Activated CD4-positive, alpha-beta T cell treated with anti-CD3 and anti-CD28 coated beads for 36 hours (primary cell): ENCODE measurements at regions not wholly inside any gene's neighbourhood (a gene's known extent, or its start where the extent isn't known, plus 50 kb on each side); places are given as distances from the start of the nearest gene placed in this dataset.
"Not testable (repeated sequence)": the region's sequence is repeated elsewhere in the genome, so short reads cannot be mapped to it uniquely, and the experiment has no call there.

Source experiments
- ATAC-seq: fragments of 200-7000 bp; cut with Tn5 transposase; one replicate; pipeline ENCODE4 v1.10.0; 2021; ENCODE audit warnings: mild to moderate bottlenecking, moderate library complexity
- CTCF ChIA-PET: fragments of 350-600 bp; sonication (Branson Sonifier 250); formaldehyde crosslinking; loops from one replicate; lab custom pipeline; 2021; ENCODE audit warnings: antibody characterized with exemption; lab: Charles Lee
- POLR2A ChIA-PET: fragments of 350-600 bp; sonication (Branson Sonifier 250); formaldehyde crosslinking; loops from one replicate; lab custom pipeline; 2021; ENCODE audit warnings: antibody characterized with exemption, inconsistent platforms; lab: Charles Lee
- DNase-seq: peaks from one replicate; pipeline ENCODE4 v3.0.0-alpha.2; 2020
- H3K27ac Mint-ChIP-seq: one replicate; pipeline ENCODE4 v1.8.0; 2021; ENCODE audit warnings: mixed read lengths
- H3K27me3 Mint-ChIP-seq: one replicate; pipeline ENCODE4 v1.8.0; 2021; ENCODE audit warnings: mixed read lengths
- H3K36me3 Mint-ChIP-seq: one replicate; pipeline ENCODE4 v1.8.0; 2021; ENCODE audit warnings: low read depth, mixed read lengths
- H3K4me1 Mint-ChIP-seq: one replicate; pipeline ENCODE4 v1.8.0; 2021; ENCODE audit warnings: mixed read lengths
- H3K4me3 Mint-ChIP-seq: one replicate; pipeline ENCODE4 v1.8.0; 2021; ENCODE audit warnings: mild to moderate bottlenecking, moderate library complexity, mixed read lengths
- H3K9me3 Mint-ChIP-seq: one replicate; pipeline ENCODE4 v1.8.0; 2021; ENCODE audit warnings: low read depth, mixed read lengths
- intact Hi-C, 2 experiments: fragments of 100-400 bp; cut with DNase I in 1 of 2; cut with micrococcal nuclease in 1 of 2; formaldehyde crosslinking; loops; one replicate each; pipeline versions ENCODE4 v1.14.2 to v1.15.1; 2022 to 2024; cut with DNase I, micrococcal nuclease

DNA sequence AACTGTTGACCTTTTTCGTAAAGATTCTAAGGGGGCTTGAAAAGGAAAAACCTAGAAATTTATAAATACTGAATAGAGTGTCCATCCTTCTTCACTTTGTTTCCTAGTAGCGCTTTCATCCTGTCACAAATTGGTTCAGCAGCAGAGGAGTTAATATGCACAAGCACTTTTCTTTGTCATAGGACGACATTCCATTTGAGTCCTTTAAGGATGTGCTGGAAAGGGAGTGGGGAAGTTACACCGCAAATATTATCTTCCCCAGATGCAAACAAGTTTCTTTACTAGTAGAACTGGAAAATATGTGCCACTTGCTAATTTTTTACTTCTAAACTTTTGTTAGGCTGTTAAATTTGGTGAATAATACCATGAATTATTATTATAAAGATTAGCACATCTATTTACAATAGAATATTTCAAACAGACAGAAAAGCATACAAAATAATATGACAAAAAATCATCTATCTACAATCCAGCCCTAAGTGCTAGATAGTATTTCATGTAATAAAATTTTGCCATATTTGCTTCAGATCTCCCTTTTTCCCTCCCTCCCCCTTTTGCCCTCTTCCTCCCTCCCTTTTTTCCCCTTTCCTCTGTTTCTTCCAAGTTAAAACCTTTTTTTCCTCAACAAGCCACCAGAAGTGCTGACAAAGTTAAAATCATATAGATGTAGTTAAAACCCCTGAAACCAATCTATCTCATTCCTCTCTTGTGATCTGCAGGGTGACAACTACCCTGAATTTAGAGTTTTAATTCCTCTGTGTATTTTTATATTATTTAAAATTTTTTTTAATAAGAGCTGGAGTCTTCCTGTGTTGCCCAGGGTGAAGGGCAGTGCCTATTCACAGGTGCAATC, 50.5 kb upstream of the MAP4K3 start:
- intact Hi-C loops: no loop called here
- ChIA-PET POLR2A (interaction anchor here (0.6 kb wide), 1 partner anchor 13 kb away, joined by 3 read pairs; no protein-coding TSS in a partner anchor), CTCF (no interaction called here)
- Mint-ChIP-seq H3K4me3 (no peak overlapping the region), H3K36me3 (no peaks in the 10 kb centered on the region), H3K27me3 (peaks cover 6% of the 10 kb centered on the region), H3K27ac (no peak overlapping the region), H3K4me1 (peaks cover 10% of the 10 kb centered on the region), H3K9me3 (no peaks in the 10 kb centered on the region)
- DNase-seq (no peak), ATAC-seq (no peak)

DNA sequence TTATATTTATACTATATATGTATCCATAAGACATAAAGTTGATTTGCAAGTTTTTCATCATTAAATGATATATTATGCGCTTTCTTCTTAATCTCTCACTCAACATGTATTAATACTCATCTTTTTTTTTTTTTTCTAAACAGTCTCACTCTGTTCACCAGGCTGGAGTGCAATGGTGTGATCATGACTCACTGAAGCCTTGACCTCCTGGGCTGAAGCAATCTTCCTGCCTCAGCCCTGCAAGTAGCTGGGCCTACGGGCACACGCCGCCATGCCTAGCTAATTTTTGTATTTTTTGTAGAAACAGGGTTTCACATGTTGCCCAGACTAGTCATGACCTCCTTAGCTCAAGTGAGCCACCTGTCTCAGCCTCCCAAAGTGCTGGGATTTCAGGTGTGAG, 51.4 kb upstream of the MAP4K3 start:
- no peak overlapping the region for H3K27ac Mint-ChIP-seq
- intact Hi-C loops: no loop called here
- no peak for ATAC-seq
- H3K27me3 Mint-ChIP-seq: peaks cover 6% of the 10 kb centered on the region
- ChIA-PET CTCF (no interaction called here), POLR2A (interaction anchor here (0.6 kb wide), 1 partner anchor 14 kb away, joined by 3 read pairs; no protein-coding TSS in a partner anchor)
- no peaks in the 10 kb centered on the region for H3K9me3 Mint-ChIP-seq
- no peak overlapping the region for H3K4me3 Mint-ChIP-seq
- no peak for DNase-seq
- H3K36me3 Mint-ChIP-seq: no peaks in the 10 kb centered on the region
- H3K4me1 Mint-ChIP-seq: peaks cover 17% of the 10 kb centered on the region

DNA sequence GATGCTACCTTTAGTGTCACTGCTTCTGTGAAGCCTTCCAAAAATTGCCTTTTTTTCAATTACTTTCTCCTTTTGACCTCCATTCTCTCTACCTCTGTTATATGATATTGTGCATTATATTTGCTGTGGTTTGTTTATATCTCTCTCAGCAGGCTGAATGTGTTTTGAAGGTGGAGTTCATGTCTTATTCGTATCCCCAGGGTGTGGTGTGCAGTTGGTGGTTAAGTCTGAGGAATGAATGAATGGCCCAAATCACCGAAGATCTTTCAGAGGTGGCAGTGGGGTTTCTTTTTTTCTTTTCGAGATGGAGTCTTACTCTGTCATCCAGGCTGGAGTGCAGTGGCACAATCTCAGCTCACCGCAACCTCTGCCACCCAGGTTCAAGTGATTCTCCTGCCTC, 53.5 kb upstream of the MAP4K3 start:
- no peak for DNase-seq
- ChIA-PET CTCF (no interaction called here), POLR2A (interaction anchor here (0.6 kb wide), 1 partner anchor 113 kb away, joined by 6 read pairs; no protein-coding TSS in a partner anchor)
- H3K9me3 Mint-ChIP-seq: no peaks in the 10 kb centered on the region
- H3K4me1 Mint-ChIP-seq: peaks cover 29% of the 10 kb centered on the region
- intact Hi-C loops: loop anchor here (5.0 kb wide), 3 partner anchors 113 to 883 kb away; no protein-coding TSS in a partner anchor
- ATAC-seq: no peak
- H3K36me3 Mint-ChIP-seq: no peaks in the 10 kb centered on the region
- peaks cover 7% of the 10 kb centered on the region for H3K27me3 Mint-ChIP-seq
- H3K27ac Mint-ChIP-seq: no peak overlapping the region
- H3K4me3 Mint-ChIP-seq: no peak overlapping the region

DNA sequence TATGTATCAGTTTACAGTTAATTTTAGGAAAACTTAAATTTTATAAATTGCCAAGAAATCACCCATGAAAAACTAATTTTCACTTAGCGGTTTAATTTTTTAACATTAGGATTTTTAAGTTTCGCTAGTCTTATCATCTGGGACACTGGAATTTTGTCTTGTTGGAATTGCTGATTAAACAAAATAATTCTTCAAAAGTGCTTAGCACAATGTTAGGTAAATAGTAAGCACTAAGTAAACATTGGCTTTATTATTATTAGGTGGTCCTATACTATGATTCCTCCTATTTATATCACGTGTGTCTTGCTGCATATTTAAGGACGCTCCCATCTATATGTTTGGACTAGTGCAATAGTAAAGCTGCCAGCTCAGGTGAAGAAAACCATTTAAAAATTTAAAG, 54.6 kb upstream of the MAP4K3 start:
- H3K9me3 Mint-ChIP-seq: no peaks in the 10 kb centered on the region
- ATAC-seq (no peak), DNase-seq (no peak)
- peaks cover 40% of the 10 kb centered on the region for H3K4me1 Mint-ChIP-seq
- peaks cover 9% of the 10 kb centered on the region for H3K27me3 Mint-ChIP-seq
- no peak overlapping the region for H3K4me3 Mint-ChIP-seq
- peak overlapping the region; percentile 53 for H3K27ac Mint-ChIP-seq
- intact Hi-C loops: loop anchor here (1.0 to 5.0 kb wide), 12 partner anchors 22 to 884 kb away; partner anchors contain the start of gene MAP4K3 (in 1 of the 2)
- CTCF ChIA-PET: interaction anchor here (1.2 to 1.3 kb wide), 2 partner anchors 22 to 25 kb away, joined by 4 read pairs; no protein-coding TSS in a partner anchor
- peaks cover 1% of the 10 kb centered on the region for H3K36me3 Mint-ChIP-seq
- POLR2A ChIA-PET: no interaction called here

DNA sequence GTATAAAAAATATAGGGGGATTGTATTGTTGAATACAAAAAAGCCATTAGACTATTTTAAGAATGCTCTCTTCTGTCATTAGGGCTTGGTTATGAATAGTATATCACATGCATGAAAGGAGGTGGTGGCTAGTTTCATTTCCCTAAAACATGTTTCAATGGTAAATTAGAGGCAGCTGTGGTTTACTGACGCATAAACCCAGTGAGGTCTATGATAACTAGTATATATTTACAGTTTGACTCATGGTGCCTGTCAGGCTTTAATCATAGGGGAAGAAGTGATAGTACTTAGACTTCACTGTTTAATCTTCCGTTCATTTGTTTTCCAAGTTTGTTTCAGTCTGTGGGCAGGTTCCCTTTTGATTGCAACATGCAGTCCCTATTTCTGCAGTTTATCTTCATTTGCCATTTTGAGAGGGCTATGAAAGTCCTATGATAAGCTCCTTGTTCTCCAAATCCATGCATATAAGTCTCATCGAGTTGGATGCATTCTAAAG, 55.1 kb upstream of the MAP4K3 start:
- Mint-ChIP-seq H3K27me3 (peaks cover 9% of the 10 kb centered on the region), H3K27ac (peak overlapping the region; percentile 53), H3K36me3 (peaks cover 1% of the 10 kb centered on the region), H3K4me1 (peaks cover 44% of the 10 kb centered on the region), H3K4me3 (no peak overlapping the region), H3K9me3 (no peaks in the 10 kb centered on the region)
- ChIA-PET POLR2A (interaction anchor here (0.7 kb wide), 1 partner anchor 80 kb away, joined by 3 read pairs; no protein-coding TSS in a partner anchor), CTCF (interaction anchor here (0.8 to 1.3 kb wide), 3 partner anchors 22 to 25 kb away, joined by 3 to 4 read pairs (median 4); no protein-coding TSS in a partner anchor)
- peak; percentile 63 for DNase-seq
- intact Hi-C loops: loop anchor here (1.0 to 5.0 kb wide), 12 partner anchors 21 to 885 kb away; partner anchors contain the start of gene MAP4K3 (in 1 of the 2)
- peak; percentile 95 for ATAC-seq

DNA sequence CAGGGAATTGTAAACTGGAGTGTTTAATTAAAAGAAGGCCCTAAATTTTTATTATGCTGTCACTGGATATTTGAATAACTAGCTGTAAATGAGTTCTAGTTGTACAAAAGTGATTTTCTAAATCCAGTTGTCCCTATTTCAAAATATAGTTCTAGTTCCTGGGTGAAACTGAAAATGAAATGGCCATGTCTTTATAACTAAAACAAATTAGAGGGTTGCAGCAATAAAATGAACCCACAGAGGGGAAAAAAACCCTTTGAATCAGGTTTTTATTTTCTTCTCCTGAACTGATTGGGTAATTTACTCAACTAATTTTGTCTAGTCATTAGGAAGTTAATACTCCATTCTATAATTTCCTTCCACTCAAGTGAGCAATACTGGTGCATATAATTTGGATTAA, 55.6 kb upstream of the MAP4K3 start:
- Mint-ChIP-seq H3K4me3 (no peak overlapping the region), H3K9me3 (no peaks in the 10 kb centered on the region), H3K4me1 (peaks cover 46% of the 10 kb centered on the region), H3K27ac (peak overlapping the region; percentile 19), H3K36me3 (peaks cover 1% of the 10 kb centered on the region), H3K27me3 (peaks cover 7% of the 10 kb centered on the region)
- ATAC-seq (no peak), DNase-seq (no peak)
- intact Hi-C loops: loop anchor here (1.0 to 5.0 kb wide), 12 partner anchors 21 to 885 kb away; partner anchors contain the start of gene MAP4K3 (in 1 of the 2)
- CTCF ChIA-PET: interaction anchor here (0.8 to 1.3 kb wide), 3 partner anchors 22 to 24 kb away, joined by 3 to 4 read pairs (median 4); no protein-coding TSS in a partner anchor
- POLR2A ChIA-PET: interaction anchor here (0.7 kb wide), 1 partner anchor 80 kb away, joined by 3 read pairs; no protein-coding TSS in a partner anchor

DNA sequence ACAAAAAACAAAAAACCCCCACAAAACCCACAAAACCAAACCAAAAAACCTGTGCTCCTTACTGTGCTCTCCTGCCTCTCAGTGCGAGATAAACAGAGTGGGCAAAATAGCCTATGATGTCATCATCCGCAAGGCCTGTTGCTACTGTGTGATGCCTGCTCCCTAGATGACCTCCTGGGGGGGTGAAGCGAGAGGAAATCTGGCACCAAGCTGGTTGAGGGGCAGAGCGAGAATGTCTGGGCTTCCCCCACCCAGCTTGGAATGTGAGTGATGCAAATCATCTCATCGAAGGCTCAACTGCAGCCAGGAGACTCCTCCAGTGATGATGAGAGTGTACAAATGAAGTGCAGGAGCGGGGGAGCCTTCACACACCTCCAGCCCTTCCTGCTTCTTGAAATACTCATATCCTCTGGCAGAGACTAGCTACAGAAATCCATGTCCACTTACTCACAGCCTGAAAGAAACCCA, 57.7 kb upstream of the MAP4K3 start:
- peaks cover 1% of the 10 kb centered on the region for H3K36me3 Mint-ChIP-seq
- DNase-seq (peak; percentile 39), ATAC-seq (peak; percentile 8)
- H3K4me3 Mint-ChIP-seq: no peak overlapping the region
- POLR2A ChIA-PET: interaction anchor here (0.5 kb wide), 1 partner anchor 1177 kb away, joined by 5 read pairs; no protein-coding TSS in a partner anchor
- H3K27me3 Mint-ChIP-seq: peaks cover 11% of the 10 kb centered on the region
- H3K9me3 Mint-ChIP-seq: peaks cover 2% of the 10 kb centered on the region
- CTCF ChIA-PET: interaction anchor here (1.4 kb wide), 1 partner anchor 18 kb away, joined by 4 read pairs; no protein-coding TSS in a partner anchor
- no peak overlapping the region for H3K27ac Mint-ChIP-seq
- peaks cover 46% of the 10 kb centered on the region for H3K4me1 Mint-ChIP-seq
- intact Hi-C loops: loop anchor here (5.0 kb wide), 3 partner anchors 118 to 888 kb away; no protein-coding TSS in a partner anchor

DNA sequence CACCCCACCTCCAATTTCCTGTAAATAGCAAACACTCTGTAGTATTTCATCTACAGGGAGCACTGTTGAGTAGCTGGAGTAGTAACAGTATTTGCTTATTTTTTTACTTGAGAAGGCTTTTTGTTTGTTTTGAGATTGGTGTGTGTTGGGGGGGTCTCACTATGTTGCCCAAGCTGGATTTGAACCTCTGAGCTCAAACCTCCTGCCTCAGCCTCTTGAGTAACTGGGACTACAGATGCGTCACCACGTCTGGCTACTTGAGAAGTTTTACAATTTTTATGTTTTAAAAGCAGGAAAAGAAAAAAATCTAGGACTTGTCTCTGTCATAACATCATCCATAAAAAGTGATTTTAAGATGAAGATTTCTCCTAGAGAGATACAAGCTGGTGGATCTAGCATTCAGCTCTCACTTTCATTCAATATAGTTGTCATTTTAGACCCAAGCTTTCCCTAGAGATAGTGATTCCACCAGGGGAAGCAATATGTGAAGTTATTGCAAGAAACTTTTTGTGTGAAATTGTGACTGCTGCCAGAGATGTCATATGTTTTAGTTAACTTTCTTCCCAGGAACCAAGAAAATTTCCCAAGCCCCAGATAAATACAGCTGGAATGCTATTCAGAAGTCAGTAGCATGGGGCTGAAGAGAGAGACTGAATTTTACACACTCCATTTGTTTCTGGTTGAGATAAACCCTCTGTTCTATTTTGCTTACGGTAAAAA, 60.2 kb upstream of the MAP4K3 start:
- ChIA-PET CTCF (interaction anchor here (0.7 to 1.5 kb wide), 3 partner anchors 14 to 172 kb away, joined by 3 to 5 read pairs (median 3); no protein-coding TSS in a partner anchor), POLR2A (no interaction called here)
- Mint-ChIP-seq H3K4me1 (peaks cover 40% of the 10 kb centered on the region), H3K4me3 (no peak overlapping the region), H3K9me3 (peaks cover 2% of the 10 kb centered on the region), H3K36me3 (peaks cover 1% of the 10 kb centered on the region), H3K27ac (no peak overlapping the region), H3K27me3 (peaks cover 16% of the 10 kb centered on the region)
- ATAC-seq (no peak), DNase-seq (no peak)
- intact Hi-C loops: no loop called here

DNA sequence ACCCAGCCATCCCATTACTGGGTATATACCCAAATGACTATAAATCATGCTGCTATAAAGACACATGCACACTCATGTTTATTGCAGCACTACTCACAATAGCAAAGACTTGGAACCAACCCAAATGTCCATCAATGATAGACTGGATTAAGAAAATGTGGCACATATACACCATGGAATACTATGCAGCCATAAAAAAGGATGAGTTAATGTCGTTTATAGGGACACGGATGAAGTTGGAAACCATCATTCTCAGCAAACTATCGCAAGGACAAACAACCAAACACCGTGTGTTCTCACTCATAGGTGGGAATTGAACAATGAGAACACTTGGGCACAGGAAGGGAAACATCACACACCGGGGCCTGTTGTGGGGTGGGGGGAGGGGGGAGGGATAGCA, 61.1 kb upstream of the MAP4K3 start:
- CTCF ChIA-PET, H3K4me3 Mint-ChIP-seq, DNase-seq, POLR2A ChIA-PET, H3K27ac Mint-ChIP-seq, H3K9me3 Mint-ChIP-seq, ATAC-seq, H3K36me3 Mint-ChIP-seq, intact Hi-C loops: not testable (repeated sequence)
- Mint-ChIP-seq H3K27me3 (peaks cover 22% of the 10 kb centered on the region), H3K4me1 (peaks cover 31% of the 10 kb centered on the region)

DNA sequence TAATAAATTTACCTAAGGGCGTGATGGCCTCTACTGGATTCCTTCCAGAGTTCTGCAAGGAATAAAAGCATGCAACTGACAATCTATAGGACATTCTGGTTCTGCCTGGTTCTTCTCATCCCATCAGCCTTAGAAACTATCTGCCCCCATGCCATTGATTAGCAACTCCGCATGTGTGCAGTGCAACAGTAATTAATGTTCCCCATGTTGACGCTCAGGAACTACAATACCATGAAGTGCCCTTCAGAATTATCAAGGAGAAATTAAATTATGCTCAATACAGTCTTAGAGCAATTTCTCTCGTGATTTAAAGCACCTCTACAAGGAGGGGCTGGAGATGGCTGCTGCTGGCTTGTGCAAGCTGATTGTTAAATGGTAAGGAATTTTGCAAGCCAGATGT, 61.7 kb upstream of the MAP4K3 start:
- no peak for DNase-seq
- POLR2A ChIA-PET: no interaction called here
- H3K9me3 Mint-ChIP-seq: peaks cover 2% of the 10 kb centered on the region
- H3K27me3 Mint-ChIP-seq: peaks cover 22% of the 10 kb centered on the region
- ATAC-seq: no peak
- peaks cover 1% of the 10 kb centered on the region for H3K36me3 Mint-ChIP-seq
- no peak overlapping the region for H3K4me3 Mint-ChIP-seq
- intact Hi-C loops: no loop called here
- H3K4me1 Mint-ChIP-seq: peaks cover 27% of the 10 kb centered on the region
- CTCF ChIA-PET: no interaction called here
- H3K27ac Mint-ChIP-seq: no peak overlapping the region
